ENCODE measurements at regions not wholly inside any gene's neighbourhood (a gene's known extent, or its start where the extent isn't known, plus 50 kb on each side); places are given as distances from the start of the nearest gene placed in this dataset.

DNA sequence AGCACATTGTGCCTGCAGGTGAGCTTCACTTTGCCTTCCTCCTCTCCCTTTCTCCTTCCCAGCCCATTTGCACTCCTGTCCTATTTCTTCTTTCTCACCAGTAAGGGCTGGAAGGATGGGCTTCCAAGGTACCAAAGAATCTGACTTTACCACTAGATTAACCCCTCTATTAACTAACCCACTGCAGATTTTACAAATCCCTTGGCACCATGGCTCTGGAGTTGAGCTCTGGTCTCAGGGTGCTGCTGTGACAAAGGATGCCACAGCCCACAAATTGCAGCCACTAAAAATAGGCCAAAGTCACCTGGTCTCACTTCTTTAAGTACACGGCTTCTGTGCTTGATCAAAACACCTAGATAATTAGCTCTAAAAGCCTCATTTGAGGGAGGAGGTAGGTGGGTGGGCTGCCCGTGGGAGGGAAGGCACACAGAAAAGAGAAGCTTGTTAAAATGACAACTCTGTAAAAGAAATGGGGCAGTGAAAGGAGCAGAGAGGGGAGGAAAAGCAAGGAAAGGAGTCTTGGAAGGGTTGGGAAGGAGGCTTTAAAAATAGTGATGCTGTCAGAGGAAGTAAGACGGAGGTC is 327.4 kb downstream of the DRD1 start:
- TF ChIP-seq, protein P1, sequence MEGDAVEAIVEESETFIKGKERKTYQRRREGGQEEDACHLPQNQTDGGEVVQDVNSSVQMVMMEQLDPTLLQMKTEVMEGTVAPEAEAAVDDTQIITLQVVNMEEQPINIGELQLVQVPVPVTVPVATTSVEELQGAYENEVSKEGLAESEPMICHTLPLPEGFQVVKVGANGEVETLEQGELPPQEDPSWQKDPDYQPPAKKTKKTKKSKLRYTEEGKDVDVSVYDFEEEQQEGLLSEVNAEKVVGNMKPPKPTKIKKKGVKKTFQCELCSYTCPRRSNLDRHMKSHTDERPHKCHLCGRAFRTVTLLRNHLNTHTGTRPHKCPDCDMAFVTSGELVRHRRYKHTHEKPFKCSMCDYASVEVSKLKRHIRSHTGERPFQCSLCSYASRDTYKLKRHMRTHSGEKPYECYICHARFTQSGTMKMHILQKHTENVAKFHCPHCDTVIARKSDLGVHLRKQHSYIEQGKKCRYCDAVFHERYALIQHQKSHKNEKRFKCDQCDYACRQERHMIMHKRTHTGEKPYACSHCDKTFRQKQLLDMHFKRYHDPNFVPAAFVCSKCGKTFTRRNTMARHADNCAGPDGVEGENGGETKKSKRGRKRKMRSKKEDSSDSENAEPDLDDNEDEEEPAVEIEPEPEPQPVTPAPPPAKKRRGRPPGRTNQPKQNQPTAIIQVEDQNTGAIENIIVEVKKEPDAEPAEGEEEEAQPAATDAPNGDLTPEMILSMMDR (IDR thresholded peaks at IDR 0.05) = no peak
- TF ChIP-seq POLR2A (IDR thresholded peaks at IDR 0.05) = no peak

Measured in lower leg skin (tissue), 3 donors.